ENCODE measurements at regions not wholly inside any gene's neighbourhood (a gene's known extent, or its start where the extent isn't known, plus 50 kb on each side); places are given as distances from the start of the nearest gene placed in this dataset.
A peak's percentile ranks its signal among the peaks of the same experiment; 100 is the strongest.

- no peak for DNase-seq
Observed at GRCh38 chr2:139819273-139819796, 1039.1 kb upstream of the NXPH2 start.

DNA sequence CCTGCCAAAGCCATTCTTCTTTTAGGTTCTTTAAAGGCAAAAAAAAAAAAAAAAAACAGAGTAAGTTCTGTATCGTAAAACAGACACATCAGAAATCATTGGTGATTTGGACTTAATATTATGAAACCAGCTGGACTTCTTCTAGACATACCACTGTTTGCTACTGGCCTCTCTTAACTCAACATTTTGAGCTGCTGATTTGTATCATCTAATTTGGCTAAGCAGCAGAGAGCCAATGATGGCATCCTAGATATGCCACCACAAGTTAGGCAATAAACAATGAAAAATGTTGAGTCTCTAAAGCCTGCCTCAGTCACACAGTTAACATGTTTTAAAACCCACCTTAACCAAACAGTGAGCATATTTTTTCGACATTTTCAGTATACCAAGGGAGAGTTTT, 1034.3 kb upstream of the NXPH2 start:
- DNase-seq = no peak

- no peak for DNase-seq
Observed at GRCh38 chr2:139813340-139813739, 1033.2 kb upstream of the NXPH2 start.

- no peak for DNase-seq
Observed at GRCh38 chr2:139805441-139805840, 1025.3 kb upstream of the NXPH2 start.

GRCh38 chr2:139798391-139798790, 1018.2 kb upstream of the NXPH2 start:
- DNase-seq = no peak

- DNase-seq = peak; percentile 21
Observed at GRCh38 chr2:139790807-139791752, 1010.9 kb upstream of the NXPH2 start.

DNA sequence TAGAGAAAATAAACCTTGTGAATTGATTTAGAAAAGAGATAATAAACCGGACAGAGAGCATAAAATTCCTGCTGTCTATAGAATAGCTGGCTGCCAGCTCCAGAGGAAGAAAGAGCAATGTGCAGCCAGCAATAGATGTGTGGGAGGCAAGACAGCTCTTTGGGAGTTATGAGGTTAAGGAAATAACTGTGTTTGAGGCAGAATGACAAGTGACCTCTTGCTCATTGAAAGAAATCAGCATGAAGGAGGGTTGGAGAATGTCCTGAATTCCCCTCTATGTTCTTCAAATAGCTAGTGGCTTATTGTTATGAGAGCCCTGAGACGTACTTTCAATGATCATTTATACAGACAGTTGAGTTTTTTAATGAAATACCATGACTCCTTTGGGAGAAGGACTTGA, 1009.9 kb upstream of the NXPH2 start:
- DNase-seq = no peak

GRCh38 chr2:139778732-139779131, 998.5 kb upstream of the NXPH2 start:
- DNase-seq = no peak

DNA sequence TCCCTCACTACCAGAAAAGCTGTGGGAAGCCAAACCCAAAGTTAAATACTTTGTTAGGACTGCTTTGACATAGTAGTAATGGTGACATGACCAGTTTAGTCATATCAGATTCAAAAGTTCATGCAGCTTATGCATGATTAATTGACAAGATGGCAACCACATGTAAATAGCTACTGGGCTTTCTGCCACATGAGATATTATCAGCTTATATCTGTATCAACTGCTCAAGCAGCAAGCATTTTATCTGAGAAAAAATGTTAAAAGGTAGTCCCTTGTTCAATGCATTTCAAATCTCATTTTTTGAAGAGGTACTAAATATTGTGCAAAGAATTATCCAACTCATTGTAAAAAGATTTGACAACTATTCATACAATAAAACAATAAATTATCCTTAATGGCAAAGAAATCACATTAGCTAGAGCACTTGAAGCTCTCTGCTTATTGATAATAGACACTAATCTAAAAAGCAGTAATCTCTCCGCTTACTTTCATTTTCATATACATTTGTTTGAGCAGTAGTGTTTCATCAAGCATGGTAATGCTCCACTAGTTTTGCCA, 993.6 kb upstream of the NXPH2 start:
- no peak for DNase-seq

DNA sequence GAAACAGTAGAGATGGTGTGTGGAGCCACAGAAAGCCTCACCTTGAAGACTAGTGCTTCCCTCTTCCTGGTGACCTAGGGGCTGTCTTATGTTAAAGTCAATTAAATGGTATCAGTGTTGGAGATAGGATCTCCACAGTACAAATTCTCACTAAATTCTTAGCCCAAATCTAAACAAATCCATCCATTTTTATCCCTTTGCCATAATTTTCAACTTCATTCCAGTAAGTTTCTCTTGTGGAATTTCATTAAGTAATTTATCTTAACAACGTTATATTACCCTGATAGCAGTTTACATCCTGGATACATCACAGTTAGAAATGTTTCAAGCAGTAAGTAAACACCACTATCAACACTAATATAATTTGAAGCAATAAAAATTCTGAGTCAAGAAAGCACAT, 989.4 kb upstream of the NXPH2 start:
- DNase-seq = no peak

GRCh38 chr2:139763705-139764104, 983.5 kb upstream of the NXPH2 start:
- no peak for DNase-seq

GRCh38 chr2:139759000-139759505, 978.9 kb upstream of the NXPH2 start:
- DNase-seq = no peak

GRCh38 chr2:139746901-139747300, 966.7 kb upstream of the NXPH2 start:
- no peak for DNase-seq

GRCh38 chr2:139744273-139744672, 964.1 kb upstream of the NXPH2 start:
- DNase-seq = no peak

GRCh38 chr2:139742216-139743172, 962.3 kb upstream of the NXPH2 start:
- DNase-seq = no peak

- no peak for DNase-seq
Observed at GRCh38 chr2:139737659-139738058, 957.5 kb upstream of the NXPH2 start.

DNA sequence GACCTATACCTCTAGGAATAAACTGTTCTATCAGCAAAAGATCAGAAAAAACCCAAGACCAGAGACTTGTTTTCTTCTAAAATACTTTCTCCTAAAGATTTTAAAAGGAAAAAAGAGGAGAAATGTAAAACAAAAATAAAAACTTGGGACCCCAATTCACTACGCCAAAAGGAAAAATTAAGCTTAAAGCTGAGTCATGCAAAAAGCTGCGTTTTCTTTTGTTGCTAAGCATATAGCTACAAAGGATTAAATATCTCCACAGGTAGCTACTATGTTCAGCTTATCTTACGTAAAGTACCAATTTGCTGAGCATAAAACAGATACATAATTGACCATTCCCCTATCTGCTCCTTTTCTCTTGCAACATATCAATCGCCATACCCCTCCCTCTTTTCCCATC, 950.0 kb upstream of the NXPH2 start:
- DNase-seq = no peak

- no peak for DNase-seq
Observed at GRCh38 chr2:139721411-139721995, 941.3 kb upstream of the NXPH2 start.

DNA sequence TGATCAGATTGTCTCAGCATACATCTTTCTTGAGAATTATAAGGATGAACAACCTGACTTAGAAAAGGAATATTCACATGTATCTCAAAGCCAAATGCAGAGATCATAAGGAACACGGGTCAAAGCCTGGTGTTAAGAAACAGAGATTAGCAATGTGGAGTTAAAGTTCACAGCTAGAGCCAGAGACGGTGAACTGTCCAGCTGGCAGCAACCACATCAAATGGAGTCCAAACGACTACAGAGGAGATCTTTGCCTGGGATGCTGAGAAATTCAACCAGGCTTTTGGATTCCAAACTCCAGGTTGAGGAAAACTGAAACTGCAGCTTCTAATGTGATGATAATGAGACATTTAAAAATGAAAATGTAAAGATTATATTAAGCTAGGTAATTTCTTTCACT, 939.9 kb upstream of the NXPH2 start:
- DNase-seq = no peak

DNA sequence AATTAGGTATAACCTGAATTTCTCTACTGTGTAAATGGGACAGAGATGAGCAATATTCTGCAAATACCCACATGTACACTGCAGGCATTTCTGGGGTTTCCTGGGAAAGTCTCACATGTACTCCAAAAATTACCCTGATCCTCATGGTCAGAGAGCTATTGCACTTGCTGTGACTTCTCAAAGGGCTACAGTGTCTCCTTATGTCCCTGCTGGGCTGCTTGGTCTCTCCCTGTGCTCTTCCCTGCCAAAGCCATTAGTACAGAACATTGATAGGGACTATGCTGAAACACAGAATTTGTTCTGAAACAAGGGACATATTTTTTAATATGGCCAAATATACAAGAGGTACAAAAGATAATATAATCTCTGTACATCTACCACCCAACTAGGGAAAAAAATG, 924.4 kb upstream of the NXPH2 start:
- DNase-seq = no peak

DNA sequence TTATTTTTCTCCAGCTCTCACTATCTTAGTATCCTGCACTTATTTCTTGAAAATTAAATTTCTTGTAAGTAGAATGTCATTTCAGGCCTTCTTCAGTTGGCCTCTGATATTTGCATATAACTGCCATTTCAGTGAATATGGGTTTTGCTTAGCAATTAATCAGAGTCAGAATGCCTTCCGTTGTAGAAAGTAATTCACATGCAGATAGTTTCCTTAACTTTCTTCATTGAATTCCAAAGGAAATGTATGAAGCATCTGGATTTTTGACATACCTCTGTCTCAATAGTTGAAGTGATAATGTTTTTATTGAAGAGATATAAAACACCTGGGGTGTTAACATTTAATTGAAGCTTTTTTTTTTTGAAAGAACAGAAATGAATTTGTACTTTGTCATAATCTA, 914.1 kb upstream of the NXPH2 start:
- no peak for DNase-seq

- DNase-seq = no peak
Observed at GRCh38 chr2:139686205-139686604, 906.0 kb upstream of the NXPH2 start.

Data from hindlimb muscle (tissue), 1 donor.